ENCODE measurements at regions not wholly inside any gene's neighbourhood (a gene's known extent, or its start where the extent isn't known, plus 50 kb on each side); places are given as distances from the start of the nearest gene placed in this dataset.

DNA sequence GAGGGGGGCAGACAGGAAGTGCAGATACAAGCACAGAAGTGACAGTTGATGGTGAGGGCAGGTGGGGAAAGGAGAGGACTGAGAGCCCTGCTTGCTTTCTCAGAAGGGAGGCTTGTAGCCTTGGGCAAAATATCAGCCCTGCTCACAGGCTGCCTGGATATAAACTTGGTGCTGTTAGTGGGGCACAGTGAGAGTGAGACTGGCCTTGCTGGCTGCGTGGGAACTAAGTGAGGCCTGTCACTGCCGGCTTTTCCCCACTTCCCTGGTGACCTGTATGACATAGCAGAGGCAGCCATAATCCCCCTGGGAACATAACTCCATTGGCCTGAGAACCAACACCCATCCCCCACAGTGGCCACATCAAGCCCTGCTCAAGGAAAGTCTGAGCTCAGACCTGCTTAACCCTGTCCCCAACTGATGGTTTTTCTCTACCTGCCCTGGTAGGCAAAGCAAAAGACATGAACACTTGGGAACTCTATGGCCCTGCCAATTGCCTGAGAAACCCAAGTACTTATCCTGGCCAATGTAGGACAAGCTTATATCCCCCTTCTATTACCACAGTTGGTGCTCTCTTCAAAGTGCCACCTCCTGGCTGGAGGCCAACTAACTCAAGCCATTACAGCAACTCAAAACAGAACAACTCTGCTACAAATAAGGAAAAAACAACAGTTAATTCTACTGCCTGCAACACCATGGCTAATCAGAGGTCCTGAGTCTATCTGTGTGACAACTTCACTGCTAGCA, 472.7 kb downstream of the PLPP3 start:
- in situ Hi-C loops (cut with HindIII; ENCODE audit: extremely low pct_ligation_motif_present, low pct_unique_long_range_greater_than_20kb) = no loop called here
- intact Hi-C loops (cut with micrococcal nuclease; ENCODE audit: unreplicated experiment) = no loop called here
- no peak for DNase-seq (ENCODE audit: low spot score)
- Histone ChIP-seq H3K27me3 (ENCODE audit: control insufficient read depth in 1 of 2, insufficient read depth in 2 of 2, low read length in 2 of 2) (no peaks in the 10 kb centered on the region), H4K20me1 (ENCODE audit: insufficient read depth, low read length) (no peaks in the 10 kb centered on the region), H3K79me2 (ENCODE audit: insufficient read depth, low read length) (no peaks in the 10 kb centered on the region), H3K9me3 (ENCODE audit: low read length) (no peaks in the 10 kb centered on the region), H3K36me3 (replicated peaks in 1 of 2; ENCODE audit: control insufficient read depth in 1 of 2, insufficient read depth in 2 of 2, low read length in 2 of 2) (no peaks in the 10 kb centered on the region), H2AFZ (ENCODE audit: low read length) (no peak overlapping the region), H3K4me3 (replicated peaks in 1 of 3; ENCODE audit: insufficient read depth in 1 of 3, low read depth in 2 of 3, low read length in 3 of 3) (no peak overlapping the region), H3K9ac (ENCODE audit: insufficient read depth, low read depth, low read length) (no peak overlapping the region), H3K4me1 (ENCODE audit: insufficient read depth, low read length) (no peaks in the 10 kb centered on the region), H3K4me2 (ENCODE audit: low read depth, low read length) (no peak overlapping the region), H3K27ac (ENCODE audit: extremely low read length, insufficient read depth, low read length) (no peak overlapping the region)
- POLR2A ChIA-PET = no interaction called here
- BruUV-seq (replicated peaks) = no TSS peak
- no peak for TF ChIP-seq REL (CRISPR knock-in tag; conservative IDR thresholded peaks at IDR 0.05)
- no peak for TF ChIP-seq ZNF558 (CRISPR knock-in tag; IDR thresholded peaks at IDR 0.05; ENCODE audit: borderline replicate concordance)
- no peak for TF ChIP-seq CEBPB (IDR thresholded peaks at IDR 0.05; ENCODE audit: borderline replicate concordance, low read depth, low read length)
- TF ChIP-seq CHD4 (IDR thresholded peaks at IDR 0.05; ENCODE audit: borderline replicate concordance, low read length) = no peak
- TF ChIP-seq TOPORS (CRISPR knock-in tag; IDR thresholded peaks at IDR 0.05) = no peak
- no peak for TF ChIP-seq ZNF121 (CRISPR knock-in tag; IDR thresholded peaks at IDR 0.05)
- TF ChIP-seq ZNF256 (CRISPR knock-in tag; conservative IDR thresholded peaks at IDR 0.05) = no peak
- no peak for TF ChIP-seq ZNF431 (CRISPR knock-in tag; IDR thresholded peaks at IDR 0.05; ENCODE audit: borderline replicate concordance, low read depth)
- no peak for TF ChIP-seq RBAK (CRISPR knock-in tag; IDR thresholded peaks at IDR 0.05)
- TF ChIP-seq TBX2 (CRISPR knock-in tag; IDR thresholded peaks at IDR 0.05; ENCODE audit: borderline replicate concordance) = no peak
- TF ChIP-seq WIZ (CRISPR knock-in tag; IDR thresholded peaks at IDR 0.05) = no peak
- TF ChIP-seq ZNF691 (CRISPR knock-in tag; IDR thresholded peaks at IDR 0.05; ENCODE audit: borderline replicate concordance, low read depth) = no peak
- TF ChIP-seq ARHGAP35 (CRISPR knock-in tag; IDR thresholded peaks at IDR 0.05; ENCODE audit: borderline replicate concordance) = no peak
- 0% methylated on average over 1 of the region's 2 CpGs for WGBS (ENCODE audit: low lambda C conversion rate)
- CTCF ChIA-PET (ENCODE audit: low intra/inter-chr PET ratio, low total read pairs) = no interaction called here
- FAIRE-seq = no peak
- no peak for ATAC-seq
